Putamen (tissue), 1 donor: ENCODE measurements at regions not wholly inside any gene's neighbourhood (a gene's known extent, or its start where the extent isn't known, plus 50 kb on each side); places are given as distances from the start of the nearest gene placed in this dataset.
"Not testable (repeated sequence)": the region's sequence is repeated elsewhere in the genome, so short reads cannot be mapped to it uniquely, and the experiment has no call there.

Experiments used
- DNase-seq: peaks from one replicate; pipeline ENCODE4 v3.0.0-alpha.2; 2016; ENCODE audit warnings: low spot score

GRCh38 chr7:79778786-79779770 is 325.6 kb upstream of the MAGI2 start:
- DNase-seq = no peak

- no peak for DNase-seq
Observed at GRCh38 chr7:79775911-79776310, 322.4 kb upstream of the MAGI2 start.

- no peak for DNase-seq
Observed at GRCh38 chr7:79774150-79774549, 320.7 kb upstream of the MAGI2 start.

- DNase-seq = no peak
Observed at GRCh38 chr7:79770970-79771369, 317.5 kb upstream of the MAGI2 start.

GRCh38 chr7:79770063-79770462 is 316.6 kb upstream of the MAGI2 start:
- no peak for DNase-seq

GRCh38 chr7:79767876-79768560 is 314.6 kb upstream of the MAGI2 start:
- DNase-seq = not testable (repeated sequence)

GRCh38 chr7:79767192-79767591 is 313.7 kb upstream of the MAGI2 start:
- DNase-seq = not testable (repeated sequence)

- no peak for DNase-seq
Observed at GRCh38 chr7:79761876-79762429, 308.5 kb upstream of the MAGI2 start.

GRCh38 chr7:79750941-79751340 is 297.5 kb upstream of the MAGI2 start:
- DNase-seq = not testable (repeated sequence)

- no peak for DNase-seq
Observed at GRCh38 chr7:79749856-79750255, 296.4 kb upstream of the MAGI2 start.

- no peak for DNase-seq
Observed at GRCh38 chr7:79741684-79742083, 288.2 kb upstream of the MAGI2 start.

GRCh38 chr7:79740076-79740475 is 286.6 kb upstream of the MAGI2 start:
- no peak for DNase-seq

- not testable (repeated sequence) for DNase-seq
Observed at GRCh38 chr7:79739036-79739709, 285.7 kb upstream of the MAGI2 start.

GRCh38 chr7:79736418-79736817 is 283.0 kb upstream of the MAGI2 start:
- DNase-seq = no peak

GRCh38 chr7:79735012-79735411 is 281.5 kb upstream of the MAGI2 start:
- DNase-seq = no peak

GRCh38 chr7:79734181-79734580 is 280.7 kb upstream of the MAGI2 start:
- no peak for DNase-seq

GRCh38 chr7:79732535-79732934 is 279.1 kb upstream of the MAGI2 start:
- no peak for DNase-seq

- DNase-seq = no peak
Observed at GRCh38 chr7:79730971-79731370, 277.5 kb upstream of the MAGI2 start.

GRCh38 chr7:79723833-79724618 is 270.6 kb upstream of the MAGI2 start:
- no peak for DNase-seq

GRCh38 chr7:79722217-79722616 is 268.8 kb upstream of the MAGI2 start:
- DNase-seq = no peak

- no peak for DNase-seq
Observed at GRCh38 chr7:79719216-79719615, 265.7 kb upstream of the MAGI2 start.
